ENCODE measurements at regions not wholly inside any gene's neighbourhood (a gene's known extent, or its start where the extent isn't known, plus 50 kb on each side); places are given as distances from the start of the nearest gene placed in this dataset.

DNA sequence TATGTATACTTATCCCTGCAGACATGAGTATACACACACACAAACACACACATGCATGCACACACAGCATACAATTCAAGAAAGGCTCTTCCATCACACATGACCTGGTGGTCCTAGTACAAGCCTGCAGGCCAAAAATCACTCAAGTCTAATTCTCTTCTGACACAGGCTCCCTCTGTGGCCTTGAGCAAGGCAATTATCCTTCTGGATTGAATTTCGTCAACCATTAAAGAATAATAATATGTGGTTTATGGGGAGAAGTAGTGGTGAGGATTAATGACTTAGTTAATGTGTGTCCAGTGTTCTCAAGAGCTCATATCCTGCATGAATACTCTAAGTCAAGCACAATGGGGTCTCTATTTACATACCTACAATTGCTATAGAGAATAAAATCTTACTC, 161.8 kb upstream of the KIAA1217 start:
- Mint-ChIP-seq H3K4me1 (peaks cover 15% of the 10 kb centered on the region), H3K27ac (peak overlapping the region; percentile 87 to 97 (median 91)), H3K27me3 (ENCODE audit: low read depth) (no peaks in the 10 kb centered on the region), H3K9me3 (peaks cover 12% of the 10 kb centered on the region), H3K4me3 (peak overlapping the region in 2 of 3 experiments; percentile 11 to 24), H3K36me3 (ENCODE audit: low read depth) (peaks cover 17% of the 10 kb centered on the region)
- TF ChIP-seq, protein P1, sequence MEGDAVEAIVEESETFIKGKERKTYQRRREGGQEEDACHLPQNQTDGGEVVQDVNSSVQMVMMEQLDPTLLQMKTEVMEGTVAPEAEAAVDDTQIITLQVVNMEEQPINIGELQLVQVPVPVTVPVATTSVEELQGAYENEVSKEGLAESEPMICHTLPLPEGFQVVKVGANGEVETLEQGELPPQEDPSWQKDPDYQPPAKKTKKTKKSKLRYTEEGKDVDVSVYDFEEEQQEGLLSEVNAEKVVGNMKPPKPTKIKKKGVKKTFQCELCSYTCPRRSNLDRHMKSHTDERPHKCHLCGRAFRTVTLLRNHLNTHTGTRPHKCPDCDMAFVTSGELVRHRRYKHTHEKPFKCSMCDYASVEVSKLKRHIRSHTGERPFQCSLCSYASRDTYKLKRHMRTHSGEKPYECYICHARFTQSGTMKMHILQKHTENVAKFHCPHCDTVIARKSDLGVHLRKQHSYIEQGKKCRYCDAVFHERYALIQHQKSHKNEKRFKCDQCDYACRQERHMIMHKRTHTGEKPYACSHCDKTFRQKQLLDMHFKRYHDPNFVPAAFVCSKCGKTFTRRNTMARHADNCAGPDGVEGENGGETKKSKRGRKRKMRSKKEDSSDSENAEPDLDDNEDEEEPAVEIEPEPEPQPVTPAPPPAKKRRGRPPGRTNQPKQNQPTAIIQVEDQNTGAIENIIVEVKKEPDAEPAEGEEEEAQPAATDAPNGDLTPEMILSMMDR (IDR thresholded peaks at IDR 0.05; ENCODE audit: unreplicated experiment in 3 of 3), result no peak

DNA sequence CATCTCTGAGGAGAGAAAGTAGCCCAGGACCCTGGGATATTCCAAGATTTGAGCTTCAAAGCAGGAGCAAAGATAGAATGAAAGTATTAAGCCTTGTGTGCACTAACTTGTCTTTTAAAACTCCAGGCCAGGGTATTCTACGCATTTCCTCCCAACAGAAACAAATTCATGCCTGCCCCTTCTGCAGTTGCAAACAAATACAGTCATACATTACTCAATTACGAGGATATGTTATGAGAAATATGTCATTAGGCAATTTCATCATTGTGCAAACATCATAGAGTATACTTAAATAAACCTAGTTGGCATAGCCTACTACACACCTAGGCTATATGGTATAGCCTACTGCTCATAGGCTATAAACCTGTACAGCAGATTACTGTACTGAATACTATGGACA, 154.5 kb upstream of the KIAA1217 start:
- peaks cover 28% of the 10 kb centered on the region for H3K36me3 Mint-ChIP-seq (ENCODE audit: low read depth)
- no peaks in the 10 kb centered on the region for H3K27me3 Mint-ChIP-seq (ENCODE audit: low read depth)
- peaks cover 18% of the 10 kb centered on the region for H3K9me3 Mint-ChIP-seq
- H3K27ac Mint-ChIP-seq, result peak overlapping the region in 2 of 3 experiments; percentile 1 to 89
- TF ChIP-seq, protein P1 (IDR thresholded peaks at IDR 0.05; ENCODE audit: unreplicated experiment in 3 of 3), result no peak
- no peak overlapping the region for H3K4me3 Mint-ChIP-seq
- no peaks in the 10 kb centered on the region for H3K4me1 Mint-ChIP-seq

GRCh38 chr10:24080207-24080606, 128.7 kb upstream of the KIAA1217 start:
- Mint-ChIP-seq H3K36me3 (ENCODE audit: low read depth) (peaks cover 9% of the 10 kb centered on the region), H3K4me3 (no peak overlapping the region), H3K27me3 (ENCODE audit: low read depth) (peaks cover 4% of the 10 kb centered on the region), H3K27ac (peak overlapping the region; percentile 10 to 36 (median 18)), H3K4me1 (peaks cover 18% of the 10 kb centered on the region), H3K9me3 (no peaks in the 10 kb centered on the region)
- TF ChIP-seq, protein P1 (IDR thresholded peaks at IDR 0.05; ENCODE audit: unreplicated experiment in 3 of 3), result no peak

GRCh38 chr10:24086296-24087086, 122.4 kb upstream of the KIAA1217 start:
- Mint-ChIP-seq H3K4me1 (peaks cover 25% of the 10 kb centered on the region), H3K36me3 (ENCODE audit: low read depth) (peaks cover 8% of the 10 kb centered on the region), H3K9me3 (no peaks in the 10 kb centered on the region), H3K27me3 (ENCODE audit: low read depth) (no peaks in the 10 kb centered on the region), H3K27ac (peak overlapping the region; percentile 79 to 89 (median 86)), H3K4me3 (peak overlapping the region in 1 of 3 experiments; percentile 6)
- TF ChIP-seq, protein P1 (IDR thresholded peaks at IDR 0.05; ENCODE audit: unreplicated experiment in 3 of 3), result no peak

DNA sequence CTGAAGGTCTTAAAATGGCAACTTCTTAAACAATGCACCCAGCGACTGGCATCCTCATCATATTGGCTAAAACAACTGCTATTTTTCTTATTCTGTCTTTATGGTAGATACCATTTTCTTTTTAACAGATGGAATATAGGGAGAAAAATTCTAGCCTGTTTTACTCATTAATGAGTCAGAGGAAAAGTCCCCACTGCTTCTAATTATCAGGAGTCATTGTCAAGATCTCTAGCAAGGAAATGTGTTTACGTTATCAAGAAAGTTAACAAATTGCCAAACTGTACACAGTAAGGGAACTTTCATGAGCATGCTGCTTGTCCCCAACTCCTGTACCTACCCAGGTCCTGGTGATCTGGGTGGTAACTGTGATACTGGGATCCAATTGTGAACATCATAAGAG, 117.7 kb upstream of the KIAA1217 start:
- TF ChIP-seq, protein P1 (IDR thresholded peaks at IDR 0.05; ENCODE audit: unreplicated experiment in 3 of 3), result no peak
- Mint-ChIP-seq H3K27ac (peak overlapping the region; percentile 57 to 93 (median 59)), H3K36me3 (ENCODE audit: low read depth) (peaks cover 23% of the 10 kb centered on the region), H3K9me3 (peaks cover 13% of the 10 kb centered on the region), H3K27me3 (ENCODE audit: low read depth) (peaks cover 2% of the 10 kb centered on the region), H3K4me3 (no peak overlapping the region), H3K4me1 (peaks cover 38% of the 10 kb centered on the region)

GRCh38 chr10:24096281-24096680, 112.7 kb upstream of the KIAA1217 start:
- Mint-ChIP-seq H3K27ac (peak overlapping the region; percentile 93 to 97 (median 96)), H3K36me3 (ENCODE audit: low read depth) (peaks cover 19% of the 10 kb centered on the region), H3K27me3 (ENCODE audit: low read depth) (peaks cover 3% of the 10 kb centered on the region), H3K4me1 (peaks cover 48% of the 10 kb centered on the region), H3K9me3 (peaks cover 19% of the 10 kb centered on the region), H3K4me3 (no peak overlapping the region)
- TF ChIP-seq, protein P1 (IDR thresholded peaks at IDR 0.05; ENCODE audit: unreplicated experiment in 3 of 3), result no peak

All from nephron (organoid).